Epithelial cell of esophagus (primary cell): ENCODE measurements at regions not wholly inside any gene's neighbourhood (a gene's known extent, or its start where the extent isn't known, plus 50 kb on each side); places are given as distances from the start of the nearest gene placed in this dataset.

Experiments used
- DNase-seq: peaks from one replicate; pipeline ENCODE4 v3.0.0; 2010; ENCODE audit warnings: low read depth
- H3K4me3 ChIP-seq: 2 replicates; pipeline ENCODE4 v1.5.1; 2011; ENCODE audit warnings: mild to moderate bottlenecking, low read length, control low read depth
- CTCF ChIP-seq: IDR thresholded peaks from 2 replicates; pipeline ENCODE4 v1.5.1; 2011; ENCODE audit warnings: low read depth, mild to moderate bottlenecking, low read length, control low read depth, inconsistent platforms; ENCODE audit not compliant: insufficient read depth; ENCODE audit errors: missing control alignments

GRCh38 chr3:139239550-139239949 is 104.3 kb upstream of the MRPS22 start:
- no peak for DNase-seq
- TF ChIP-seq CTCF = no peak
- H3K4me3 ChIP-seq = no peak overlapping the region

GRCh38 chr3:139241783-139242182 is 102.0 kb upstream of the MRPS22 start:
- H3K4me3 ChIP-seq = no peak overlapping the region
- no peak for DNase-seq
- TF ChIP-seq CTCF = no peak

GRCh38 chr3:139243710-139244109 is 100.1 kb upstream of the MRPS22 start:
- no peak for TF ChIP-seq CTCF
- H3K4me3 ChIP-seq = no peak overlapping the region
- DNase-seq = no peak

DNA sequence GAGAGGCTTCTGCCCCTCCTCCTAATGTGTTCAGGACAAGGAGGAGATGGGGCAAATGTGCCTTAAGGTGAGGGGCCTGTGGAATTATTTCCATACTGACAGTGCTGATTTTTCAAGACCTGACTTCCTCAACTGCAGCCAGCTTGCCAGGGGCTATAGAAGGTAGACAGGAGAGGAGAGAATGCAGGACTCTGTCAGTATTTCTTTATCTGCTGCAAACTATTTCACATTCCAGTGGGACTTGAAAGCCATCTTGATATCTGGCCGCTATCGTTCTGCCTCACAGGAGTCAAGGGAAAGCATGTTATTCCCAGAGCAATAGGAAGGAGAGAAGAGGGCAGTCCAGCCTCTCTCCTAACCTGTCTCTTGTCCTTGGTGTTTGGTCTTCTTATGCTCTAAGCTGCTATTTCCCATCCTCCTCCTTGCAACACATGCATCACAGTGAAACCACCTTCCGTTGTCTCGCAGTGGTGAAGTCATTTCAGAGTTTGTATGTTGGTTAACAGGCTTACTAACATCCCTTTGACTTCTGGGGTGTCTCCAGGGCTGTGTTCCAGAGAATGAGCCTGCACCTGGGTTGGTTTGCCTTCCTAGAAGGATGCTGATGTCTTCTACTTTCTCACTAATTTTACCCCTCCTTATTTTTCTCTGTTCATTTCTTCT is 95.1 kb upstream of the MRPS22 start:
- no peak overlapping the region for H3K4me3 ChIP-seq
- no peak for TF ChIP-seq CTCF
- no peak for DNase-seq

GRCh38 chr3:139251529-139251928 is 92.3 kb upstream of the MRPS22 start:
- TF ChIP-seq CTCF = no peak

GRCh38 chr3:139252719-139253118 is 91.1 kb upstream of the MRPS22 start:
- no peak for TF ChIP-seq CTCF
- H3K4me3 ChIP-seq = no peak overlapping the region
- DNase-seq = no peak

More at GRCh38 chr3:139251529-139251928, 92.3 kb upstream of the MRPS22 start:
- no peak for DNase-seq
- no peak overlapping the region for H3K4me3 ChIP-seq

GRCh38 chr3:139258276-139258675 is 85.5 kb upstream of the MRPS22 start:
- no peak overlapping the region for H3K4me3 ChIP-seq
- TF ChIP-seq CTCF = no peak

More at GRCh38 chr3:139258276-139258675, 85.5 kb upstream of the MRPS22 start:
- no peak for DNase-seq
